PC-9 (cell line): ENCODE measurements at regions not wholly inside any gene's neighbourhood (a gene's known extent, or its start where the extent isn't known, plus 50 kb on each side); places are given as distances from the start of the nearest gene placed in this dataset.
A peak's percentile ranks its signal among the peaks of the same experiment; 100 is the strongest.

Experiments used
- BruUV-seq: library from RNA; stranded (reverse); fragments of 400-500 nt; replicated peaks from 2 replicates; lab custom pipeline; 2021; lab: Mats Ljungman, UMichigan
- CTCF ChIA-PET: fragments of 300-600 bp; sonication (Branson Sonifier 250); formaldehyde crosslinking; loops from one replicate; lab custom pipeline; 2022; ENCODE audit warnings: antibody characterized with exemption; lab: Charles Lee
- POLR2A ChIA-PET: fragments of 300-600 bp; sonication (Branson Sonifier 250); formaldehyde crosslinking; loops from one replicate; lab custom pipeline; 2022; ENCODE audit warnings: antibody characterized with exemption; ENCODE audit not compliant: unreplicated experiment; lab: Charles Lee
- DNase-seq, 2 experiments: peaks; one replicate each; pipeline versions ENCODE4 v3.0.0 to v3.0.0-alpha.2; 2015 to 2022; ENCODE audit warnings: mixed read lengths in 1 of 2
- H2AFZ ChIP-seq: fragments of 200-600 bp; sonication (generic); 2 replicates; pipeline ENCODE4 v1.8.1; 2017; ENCODE audit warnings: antibody characterized with exemption
- H3F3A ChIP-seq: fragments of 200-600 bp; sonication (generic); 2 replicates; pipeline ENCODE4 v1.8.1; 2017; ENCODE audit warnings: antibody characterized with exemption, mild to moderate bottlenecking, low read depth; ENCODE audit not compliant: insufficient read depth
- H3K27ac ChIP-seq: fragments of 200-600 bp; sonication (generic); 2 replicates; pipeline ENCODE4 v1.6.1; 2016; ENCODE audit warnings: mixed run types
- H3K27me3 ChIP-seq: fragments of 200-600 bp; sonication (generic); 2 replicates; pipeline ENCODE4 v1.6.1; 2016; ENCODE audit warnings: low read depth, mixed run types; ENCODE audit not compliant: insufficient read depth
- H3K36me3 ChIP-seq: fragments of 200-600 bp; sonication (generic); 2 replicates; pipeline ENCODE4 v1.6.1; 2016; ENCODE audit warnings: low read depth, mixed run types
- H3K4me1 ChIP-seq: fragments of 200-600 bp; sonication (generic); replicated peaks from 2 replicates; pipeline ENCODE4 v1.6.1; 2016; ENCODE audit warnings: mixed run types; ENCODE audit not compliant: insufficient read depth
- H3K4me2 ChIP-seq: fragments of 200-600 bp; sonication (generic); 2 replicates; pipeline ENCODE4 v1.6.1; 2017; ENCODE audit warnings: mixed run types
- H3K4me3 ChIP-seq: fragments of 200-600 bp; sonication (generic); 2 replicates; pipeline ENCODE4 v1.6.1; 2016; ENCODE audit warnings: mixed run types
- H3K79me2 ChIP-seq: fragments of 200-600 bp; sonication (generic); 2 replicates; pipeline ENCODE4 v1.6.1; 2017; ENCODE audit warnings: low read depth, mixed run types
- H3K9me2 ChIP-seq: fragments of 200-600 bp; sonication (generic); 2 replicates; pipeline ENCODE4 v1.8.1; 2017; ENCODE audit warnings: mild to moderate bottlenecking; ENCODE audit not compliant: insufficient read depth
- H3K9me3 ChIP-seq: fragments of 200-600 bp; sonication (generic); 2 replicates; pipeline ENCODE4 v1.8.1; 2016; ENCODE audit warnings: low read depth; ENCODE audit not compliant: insufficient read depth
- H4K20me1 ChIP-seq: fragments of 200-600 bp; sonication (generic); 2 replicates; pipeline ENCODE4 v1.8.1; 2017; ENCODE audit not compliant: insufficient read depth
- CTCF ChIP-seq: fragments of 200-600 bp; sonication (generic); conservative IDR thresholded peaks from 2 replicates; pipeline ENCODE4 v1.6.1; 2017; ENCODE audit warnings: mixed run types, antibody characterized with exemption, mild to moderate bottlenecking, moderate library complexity
- EZH2 ChIP-seq: fragments of 200-600 bp; sonication (generic); IDR thresholded peaks from 2 replicates; pipeline ENCODE4 v1.8.0; 2017; ENCODE audit warnings: antibody characterized with exemption, low read depth
- intact Hi-C: fragments of 100-400 bp; cut with micrococcal nuclease; formaldehyde crosslinking; loops from one replicate; pipeline ENCODE4 v1.10.0; 2022; ENCODE audit not compliant: unreplicated experiment

GRCh38 chr7:98051118-98051744 is 55.4 kb upstream of the LMTK2 start:
- peaks cover 26% of the 10 kb centered on the region for H3F3A ChIP-seq
- no peaks in the 10 kb centered on the region for H3K27me3 ChIP-seq
- no peaks in the 10 kb centered on the region for H3K36me3 ChIP-seq
- no TSS peak for BruUV-seq
- no peaks in the 10 kb centered on the region for H3K9me3 ChIP-seq
- DNase-seq, result peak in 1 of 2 experiments; percentile 11
- CTCF ChIA-PET, result interaction anchor here (0.6 kb wide), 1 partner anchor 55 kb away, joined by 3 read pairs; no protein-coding TSS in a partner anchor
- no peak overlapping the region for H3K4me2 ChIP-seq
- TF ChIP-seq CTCF (no peak), EZH2 (no peak)
- H3K27ac ChIP-seq, result no peak overlapping the region
- H3K4me3 ChIP-seq, result no peak overlapping the region
- intact Hi-C loops, result loop anchor here (5.0 kb wide), 1 partner anchor 56 kb away; the partner anchor contains the start of gene LMTK2
- POLR2A ChIA-PET, result no interaction called here
- no peak overlapping the region for H2AFZ ChIP-seq
- H3K4me1 ChIP-seq, result peaks cover 24% of the 10 kb centered on the region
- H4K20me1 ChIP-seq, result no peaks in the 10 kb centered on the region
- no peaks in the 10 kb centered on the region for H3K9me2 ChIP-seq
- no peaks in the 10 kb centered on the region for H3K79me2 ChIP-seq

GRCh38 chr7:98054585-98054984 is 52.1 kb upstream of the LMTK2 start:
- peaks cover 13% of the 10 kb centered on the region for H3K4me1 ChIP-seq
- H3F3A ChIP-seq, result peaks cover 13% of the 10 kb centered on the region
- H3K9me2 ChIP-seq, result no peaks in the 10 kb centered on the region
- no peaks in the 10 kb centered on the region for H3K27me3 ChIP-seq
- peak overlapping the region; percentile 41 for H3K4me2 ChIP-seq
- TF ChIP-seq EZH2 (no peak), CTCF (no peak)
- H3K9me3 ChIP-seq, result no peaks in the 10 kb centered on the region
- H3K36me3 ChIP-seq, result no peaks in the 10 kb centered on the region
- no TSS peak for BruUV-seq
- ChIA-PET CTCF (interaction anchor here (0.6 kb wide), 1 partner anchor 48 kb away, joined by 6 read pairs; no protein-coding TSS in a partner anchor), POLR2A (no interaction called here)
- no peak overlapping the region for H2AFZ ChIP-seq
- intact Hi-C loops, result loop anchor here (2.0 to 5.0 kb wide), 2 partner anchors 30 to 53 kb away; partner anchors contain the start of gene LMTK2
- H3K79me2 ChIP-seq, result no peaks in the 10 kb centered on the region
- DNase-seq, result peak; percentile 27 to 87
- no peaks in the 10 kb centered on the region for H4K20me1 ChIP-seq
- no peak overlapping the region for H3K4me3 ChIP-seq
- no peak overlapping the region for H3K27ac ChIP-seq

- intact Hi-C loops, result no loop called here
- H2AFZ ChIP-seq, result no peak overlapping the region
- H3K36me3 ChIP-seq, result no peaks in the 10 kb centered on the region
- H3K4me3 ChIP-seq, result no peak overlapping the region
- no peaks in the 10 kb centered on the region for H4K20me1 ChIP-seq
- no peaks in the 10 kb centered on the region for H3K79me2 ChIP-seq
- H3K27me3 ChIP-seq, result no peaks in the 10 kb centered on the region
- no TSS peak for BruUV-seq
- H3K4me2 ChIP-seq, result no peak overlapping the region
- CTCF ChIA-PET, result no interaction called here
- no peak overlapping the region for H3K27ac ChIP-seq
- peaks cover 13% of the 10 kb centered on the region for H3K4me1 ChIP-seq
- H3K9me3 ChIP-seq, result no peaks in the 10 kb centered on the region
- TF ChIP-seq EZH2 (no peak), CTCF (no peak)
- peaks cover 10% of the 10 kb centered on the region for H3F3A ChIP-seq
- no peak for DNase-seq
- no peaks in the 10 kb centered on the region for H3K9me2 ChIP-seq
- POLR2A ChIA-PET, result no interaction called here
These were observed 50.1 kb upstream of the LMTK2 start for GRCh38 chr7:98056580-98056979.
